Smooth muscle cell (in vitro differentiated cells): ENCODE measurements at regions not wholly inside any gene's neighbourhood (a gene's known extent, or its start where the extent isn't known, plus 50 kb on each side); places are given as distances from the start of the nearest gene placed in this dataset.

Experiments
- DNase-seq: peaks from one replicate; lab custom pipeline; 2025; ENCODE audit not compliant: unreplicated experiment; lab: John Stamatoyannopoulos, UW
- H2AFZ ChIP-seq: fragments of 200-600 bp; sonication (generic); 2 replicates; pipeline ENCODE4 v1.6.0; 2016; ENCODE audit warnings: antibody characterized with exemption, low read depth, mild to moderate bottlenecking
- H3F3A ChIP-seq: fragments of 200-600 bp; sonication (generic); 2 replicates; pipeline ENCODE4 v1.6.0; 2017; ENCODE audit warnings: antibody characterized with exemption, low read depth
- H3K27ac ChIP-seq: fragments of 200-600 bp; sonication (generic); 2 replicates; pipeline ENCODE4 v1.5.1; 2016; ENCODE audit warnings: low read depth, mild to moderate bottlenecking
- H3K27me3 ChIP-seq: fragments of 200-600 bp; sonication (generic); 2 replicates; pipeline ENCODE4 v1.6.1; 2016; ENCODE audit warnings: low read depth, mild to moderate bottlenecking
- H3K36me3 ChIP-seq: fragments of 200-600 bp; sonication (generic); 2 replicates; pipeline ENCODE4 v1.5.1; 2016; ENCODE audit warnings: low read depth
- H3K4me1 ChIP-seq: fragments of 200-600 bp; sonication (generic); 2 replicates; pipeline ENCODE4 v1.5.1; 2016; ENCODE audit warnings: low read depth
- H3K4me2 ChIP-seq: fragments of 200-600 bp; sonication (generic); 2 replicates; pipeline ENCODE4 v1.6.0; 2016; ENCODE audit warnings: mild to moderate bottlenecking
- H3K4me3 ChIP-seq: fragments of 200-600 bp; sonication (generic); 2 replicates; pipeline ENCODE4 v1.5.1; 2016; ENCODE audit warnings: mild to moderate bottlenecking
- H3K79me2 ChIP-seq: fragments of 200-600 bp; sonication (generic); 2 replicates; pipeline ENCODE4 v1.6.0; 2016; ENCODE audit warnings: low read depth, mild to moderate bottlenecking
- H3K9ac ChIP-seq: fragments of 200-600 bp; sonication (generic); 2 replicates; pipeline ENCODE4 v1.6.0; 2016; ENCODE audit warnings: low read depth
- H3K9me3 ChIP-seq: fragments of 200-600 bp; sonication (generic); replicated peaks from 2 replicates; pipeline ENCODE4 v1.5.1; 2016; ENCODE audit warnings: low read depth
- H4K20me1 ChIP-seq: fragments of 200-600 bp; sonication (generic); 2 replicates; pipeline ENCODE4 v1.6.0; 2016; ENCODE audit warnings: low read depth
- WGBS: methylation state at CpG from one replicate; pipeline ENCODE4 v1.1.7; 2016; ENCODE audit warnings: low lambda C conversion rate; 5-methylcytosine and 5-hydroxymethylcytosine counted together
- TF ChIP-seq, protein P1 (sequence below): fragments of 200-600 bp; sonication (generic); IDR thresholded peaks from 2 replicates; pipeline ENCODE4 v1.5.1; 2017; ENCODE audit warnings: borderline replicate concordance, mild to moderate bottlenecking, antibody characterized with exemption; ENCODE audit not compliant: insufficient read depth, poor library complexity, severe bottlenecking

DNA sequence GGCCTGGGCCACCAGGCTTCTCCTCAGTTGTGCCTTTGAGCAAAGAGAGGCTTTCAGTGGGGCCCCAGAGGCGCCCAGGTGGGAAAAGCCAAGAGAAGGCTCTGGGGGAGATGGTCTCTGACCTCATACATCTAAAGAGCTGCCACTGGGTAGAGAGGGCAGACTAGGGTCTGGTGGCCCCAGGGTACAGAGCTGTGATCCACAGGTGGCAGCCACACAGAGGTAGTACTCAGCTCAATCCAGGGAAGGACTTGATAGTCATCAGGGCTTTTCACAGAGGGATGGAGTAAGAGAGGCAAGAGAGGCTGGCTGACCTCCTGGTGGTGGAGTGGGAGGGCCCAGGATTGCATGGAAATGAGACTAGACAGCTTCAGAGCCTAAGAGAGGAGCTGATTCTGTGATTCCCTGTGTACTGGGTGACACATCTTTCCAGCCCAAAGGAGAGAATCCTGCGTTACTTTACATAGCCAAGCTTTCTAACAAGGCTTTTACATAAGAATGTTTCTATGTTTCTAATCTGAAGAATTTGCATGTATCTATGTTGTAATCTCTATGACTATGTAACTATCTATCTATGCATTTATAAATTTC is 53.2 kb upstream of the PJA1 start:
- no peaks in the 10 kb centered on the region for H3F3A ChIP-seq
- DNase-seq, result no peak
- H3K27me3 ChIP-seq, result no peaks in the 10 kb centered on the region
- H3K4me2 ChIP-seq, result no peak overlapping the region
- no peaks in the 10 kb centered on the region for H3K79me2 ChIP-seq
- no peak overlapping the region for H3K4me3 ChIP-seq
- TF ChIP-seq, protein P1, sequence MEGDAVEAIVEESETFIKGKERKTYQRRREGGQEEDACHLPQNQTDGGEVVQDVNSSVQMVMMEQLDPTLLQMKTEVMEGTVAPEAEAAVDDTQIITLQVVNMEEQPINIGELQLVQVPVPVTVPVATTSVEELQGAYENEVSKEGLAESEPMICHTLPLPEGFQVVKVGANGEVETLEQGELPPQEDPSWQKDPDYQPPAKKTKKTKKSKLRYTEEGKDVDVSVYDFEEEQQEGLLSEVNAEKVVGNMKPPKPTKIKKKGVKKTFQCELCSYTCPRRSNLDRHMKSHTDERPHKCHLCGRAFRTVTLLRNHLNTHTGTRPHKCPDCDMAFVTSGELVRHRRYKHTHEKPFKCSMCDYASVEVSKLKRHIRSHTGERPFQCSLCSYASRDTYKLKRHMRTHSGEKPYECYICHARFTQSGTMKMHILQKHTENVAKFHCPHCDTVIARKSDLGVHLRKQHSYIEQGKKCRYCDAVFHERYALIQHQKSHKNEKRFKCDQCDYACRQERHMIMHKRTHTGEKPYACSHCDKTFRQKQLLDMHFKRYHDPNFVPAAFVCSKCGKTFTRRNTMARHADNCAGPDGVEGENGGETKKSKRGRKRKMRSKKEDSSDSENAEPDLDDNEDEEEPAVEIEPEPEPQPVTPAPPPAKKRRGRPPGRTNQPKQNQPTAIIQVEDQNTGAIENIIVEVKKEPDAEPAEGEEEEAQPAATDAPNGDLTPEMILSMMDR, result no peak
- no peak overlapping the region for H3K9ac ChIP-seq
- WGBS, result 71% methylated on average over 2 of the region's 2 CpGs
- no peak overlapping the region for H3K27ac ChIP-seq
- no peaks in the 10 kb centered on the region for H4K20me1 ChIP-seq
- H3K9me3 ChIP-seq, result no peaks in the 10 kb centered on the region
- H3K4me1 ChIP-seq, result peaks cover 6% of the 10 kb centered on the region
- no peak overlapping the region for H2AFZ ChIP-seq
- no peaks in the 10 kb centered on the region for H3K36me3 ChIP-seq

DNA sequence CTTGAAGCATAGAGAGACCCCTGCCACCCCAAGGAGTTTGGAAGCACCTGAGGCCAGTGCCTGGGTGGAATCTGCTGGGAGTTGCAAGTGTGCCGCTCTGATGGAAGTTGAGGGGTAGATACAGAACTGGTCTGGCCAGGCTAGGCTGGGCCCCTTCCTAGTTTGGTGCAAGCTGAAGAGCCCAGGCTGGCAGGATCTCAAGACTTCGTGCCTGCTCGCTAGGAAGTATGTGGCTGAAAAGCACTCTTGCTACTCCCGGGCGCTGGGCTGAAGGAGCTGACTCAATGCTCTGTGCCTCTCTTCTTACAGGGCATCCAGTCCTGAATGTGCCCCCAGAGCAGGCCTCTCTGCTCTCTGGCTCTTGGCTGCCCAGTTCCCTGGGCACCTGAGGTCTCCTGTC is 51.7 kb upstream of the PJA1 start:
- no peak overlapping the region for H3K27ac ChIP-seq
- H3K4me1 ChIP-seq, result no peaks in the 10 kb centered on the region
- no peaks in the 10 kb centered on the region for H3F3A ChIP-seq
- no peak overlapping the region for H3K4me3 ChIP-seq
- H3K9me3 ChIP-seq, result no peaks in the 10 kb centered on the region
- no peaks in the 10 kb centered on the region for H3K79me2 ChIP-seq
- H2AFZ ChIP-seq, result no peak overlapping the region
- no peaks in the 10 kb centered on the region for H3K27me3 ChIP-seq
- WGBS, result 79% methylated on average over 5 of the region's 5 CpGs
- TF ChIP-seq, protein P1, result no peak
- H4K20me1 ChIP-seq, result no peaks in the 10 kb centered on the region
- no peak overlapping the region for H3K4me2 ChIP-seq
- no peak overlapping the region for H3K9ac ChIP-seq
- H3K36me3 ChIP-seq, result no peaks in the 10 kb centered on the region
- no peak for DNase-seq

DNA sequence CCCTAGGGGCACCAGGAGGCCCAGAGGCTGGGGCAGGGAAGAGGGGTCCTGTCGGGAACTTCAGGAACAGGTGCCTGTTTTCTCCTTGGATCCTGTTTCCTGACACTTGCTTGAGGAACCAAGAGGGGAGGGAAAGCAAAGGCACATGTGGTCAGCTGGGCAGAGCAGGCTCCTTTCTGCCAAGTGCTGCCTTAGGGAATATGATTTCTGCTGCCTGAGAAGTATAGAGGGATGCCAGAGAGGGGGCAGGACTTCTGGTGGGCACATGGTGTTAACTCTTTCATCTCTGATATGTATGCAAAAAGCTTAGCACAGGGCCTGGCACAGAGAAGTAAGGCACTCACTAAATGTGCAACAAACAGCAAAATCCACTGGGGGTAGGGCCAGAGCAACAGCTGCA is 51.2 kb upstream of the PJA1 start:
- no peaks in the 10 kb centered on the region for H3K27me3 ChIP-seq
- no peaks in the 10 kb centered on the region for H3K36me3 ChIP-seq
- H4K20me1 ChIP-seq, result no peaks in the 10 kb centered on the region
- no peaks in the 10 kb centered on the region for H3K9me3 ChIP-seq
- 54% methylated on average over 1 of the region's 1 CpG for WGBS
- H3K4me3 ChIP-seq, result no peak overlapping the region
- H3F3A ChIP-seq, result no peaks in the 10 kb centered on the region
- H2AFZ ChIP-seq, result no peak overlapping the region
- no peak overlapping the region for H3K4me2 ChIP-seq
- TF ChIP-seq, protein P1, result no peak
- no peak overlapping the region for H3K9ac ChIP-seq
- H3K27ac ChIP-seq, result no peak overlapping the region
- no peak for DNase-seq
- H3K4me1 ChIP-seq, result no peaks in the 10 kb centered on the region
- H3K79me2 ChIP-seq, result no peaks in the 10 kb centered on the region

DNA sequence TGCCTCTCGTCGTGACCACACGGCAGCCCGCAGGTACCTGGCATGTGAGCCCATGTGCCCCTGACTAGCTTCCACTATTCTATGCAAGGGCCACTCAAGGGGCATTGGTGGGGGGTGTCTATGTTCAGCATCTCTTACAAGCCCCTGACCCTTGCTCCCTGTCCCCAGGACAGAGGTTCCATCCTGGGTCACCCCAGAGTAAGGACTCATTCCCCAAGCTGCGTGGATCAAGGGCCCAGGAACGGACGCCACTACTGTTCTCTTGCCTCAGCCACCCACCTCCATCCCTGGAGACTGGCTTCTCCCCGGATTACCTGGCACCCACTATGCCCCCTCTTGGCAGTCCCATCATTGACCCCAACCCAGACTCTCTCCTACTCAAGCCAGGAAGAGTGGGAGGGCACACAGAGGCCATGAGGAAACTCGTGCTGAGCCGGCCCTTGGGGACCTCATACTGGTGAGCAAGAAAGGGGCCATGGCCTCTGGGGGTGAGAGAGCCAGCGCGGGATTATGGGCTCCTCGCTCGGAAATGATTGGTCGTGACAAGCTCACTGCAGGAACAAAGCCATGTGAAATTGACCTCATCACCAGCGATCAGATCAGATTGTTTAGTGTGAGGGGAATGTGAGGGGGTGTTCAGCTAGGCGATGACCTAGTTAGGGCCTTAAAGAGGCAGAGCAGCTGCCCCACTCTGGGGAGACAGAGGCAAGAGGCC is 50.1 kb upstream of the PJA1 start:
- H3K9me3 ChIP-seq, result no peaks in the 10 kb centered on the region
- no peak overlapping the region for H3K9ac ChIP-seq
- no peak for DNase-seq
- WGBS, result 79% methylated on average over 17 of the region's 17 CpGs
- TF ChIP-seq, protein P1, result no peak
- H2AFZ ChIP-seq, result no peak overlapping the region
- no peak overlapping the region for H3K4me3 ChIP-seq
- H3F3A ChIP-seq, result no peaks in the 10 kb centered on the region
- H3K4me1 ChIP-seq, result no peaks in the 10 kb centered on the region
- no peaks in the 10 kb centered on the region for H3K79me2 ChIP-seq
- no peaks in the 10 kb centered on the region for H4K20me1 ChIP-seq
- no peaks in the 10 kb centered on the region for H3K27me3 ChIP-seq
- no peak overlapping the region for H3K4me2 ChIP-seq
- H3K27ac ChIP-seq, result no peak overlapping the region
- H3K36me3 ChIP-seq, result no peaks in the 10 kb centered on the region
